Ishikawa (cell line): ENCODE measurements at regions not wholly inside any gene's neighbourhood (a gene's known extent, or its start where the extent isn't known, plus 50 kb on each side); places are given as distances from the start of the nearest gene placed in this dataset.

ENCODE experiments used
- CEBPB ChIP-seq: IDR thresholded peaks from 2 replicates; pipeline ENCODE4 v1.6.1; 2012
- CREB1 ChIP-seq: IDR thresholded peaks from 2 replicates; pipeline ENCODE4 v1.6.1; 2012; ENCODE audit warnings: low read depth
- EGR1 ChIP-seq: IDR thresholded peaks from 2 replicates; pipeline ENCODE4 v1.6.1; 2012
- EP300 ChIP-seq: IDR thresholded peaks from 2 replicates; pipeline ENCODE4 v1.6.1; 2012; ENCODE audit warnings: borderline replicate concordance
- FOXM1 ChIP-seq: IDR thresholded peaks from 2 replicates; pipeline ENCODE4 v1.6.1; 2012; ENCODE audit warnings: low read depth, borderline replicate concordance
- NFIC ChIP-seq: IDR thresholded peaks from 2 replicates; pipeline ENCODE4 v1.6.1; 2012
- RAD21 ChIP-seq: IDR thresholded peaks from 2 replicates; pipeline ENCODE4 v1.6.1; 2012; ENCODE audit warnings: low read depth
- REST ChIP-seq: IDR thresholded peaks from 2 replicates; pipeline ENCODE4 v1.6.1; 2012; ENCODE audit warnings: low read depth, mild to moderate bottlenecking
- TAF1 ChIP-seq: IDR thresholded peaks from 2 replicates; pipeline ENCODE4 v1.6.1; 2012; ENCODE audit warnings: low read depth, mild to moderate bottlenecking
- TCF12 ChIP-seq: IDR thresholded peaks from 2 replicates; pipeline ENCODE4 v1.6.1; 2012; ENCODE audit warnings: low read depth
- TEAD4 ChIP-seq: IDR thresholded peaks from 2 replicates; pipeline ENCODE4 v1.6.1; 2012
- YY1 ChIP-seq: IDR thresholded peaks from 2 replicates; pipeline ENCODE4 v1.6.1; 2012; ENCODE audit warnings: low read depth
- ZBTB7A ChIP-seq: IDR thresholded peaks from 2 replicates; pipeline ENCODE4 v1.6.1; 2012; ENCODE audit warnings: low read depth
- TF ChIP-seq, protein P1 (sequence below): IDR thresholded peaks from 2 replicates; pipeline ENCODE4 v1.6.1; 2012
- TF ChIP-seq, protein P2 (sequence below): IDR thresholded peaks from 2 replicates; pipeline ENCODE4 v1.6.1; 2012

- TF ChIP-seq EGR1, result no peak
- TF ChIP-seq NFIC, result no peak
- TF ChIP-seq TCF12, result no peak
- no peak for TF ChIP-seq CEBPB
- TF ChIP-seq YY1, result no peak
- no peak for TF ChIP-seq FOXM1
- TF ChIP-seq, protein P1, sequence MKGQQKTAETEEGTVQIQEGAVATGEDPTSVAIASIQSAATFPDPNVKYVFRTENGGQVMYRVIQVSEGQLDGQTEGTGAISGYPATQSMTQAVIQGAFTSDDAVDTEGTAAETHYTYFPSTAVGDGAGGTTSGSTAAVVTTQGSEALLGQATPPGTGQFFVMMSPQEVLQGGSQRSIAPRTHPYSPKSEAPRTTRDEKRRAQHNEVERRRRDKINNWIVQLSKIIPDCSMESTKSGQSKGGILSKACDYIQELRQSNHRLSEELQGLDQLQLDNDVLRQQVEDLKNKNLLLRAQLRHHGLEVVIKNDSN, result no peak
- no peak for TF ChIP-seq TEAD4
- no peak for TF ChIP-seq ZBTB7A
- no peak for TF ChIP-seq REST
Observed at GRCh38 chr11:128155590-128155989, 431.8 kb downstream of the ETS1 start.

DNA sequence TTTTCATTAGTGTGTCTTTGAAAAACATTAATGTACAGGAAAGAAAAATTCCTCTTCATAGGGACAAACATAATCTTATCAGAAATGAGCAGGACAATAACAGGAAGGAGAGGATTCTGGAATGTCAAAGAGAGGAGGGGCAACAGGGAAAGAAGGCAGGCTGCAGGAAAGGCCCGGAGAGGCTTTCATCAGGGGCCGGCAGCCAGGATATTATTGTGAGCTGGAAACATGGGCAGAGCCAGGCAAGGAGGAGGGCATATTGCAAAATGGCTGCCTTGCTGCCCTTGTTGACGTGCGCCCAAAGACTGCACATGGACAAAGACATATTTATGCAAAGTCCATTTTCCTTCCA, 433.7 kb downstream of the ETS1 start:
- TF ChIP-seq ZBTB7A (no peak), NFIC (no peak), REST (no peak), EGR1 (no peak), FOXM1 (no peak), CEBPB (no peak), YY1 (no peak)
- TF ChIP-seq, protein P2, sequence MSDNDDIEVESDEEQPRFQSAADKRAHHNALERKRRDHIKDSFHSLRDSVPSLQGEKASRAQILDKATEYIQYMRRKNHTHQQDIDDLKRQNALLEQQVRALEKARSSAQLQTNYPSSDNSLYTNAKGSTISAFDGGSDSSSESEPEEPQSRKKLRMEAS, result no peak
- TF ChIP-seq, protein P1, result no peak

- no peak for TF ChIP-seq NFIC
- no peak for TF ChIP-seq REST
- no peak for TF ChIP-seq FOXM1
- no peak for TF ChIP-seq TEAD4
- TF ChIP-seq, protein P2, result no peak
- TF ChIP-seq, protein P1, result no peak
- TF ChIP-seq CREB1, result no peak
- no peak for TF ChIP-seq TCF12
- no peak for TF ChIP-seq TAF1
- no peak for TF ChIP-seq CEBPB
- no peak for TF ChIP-seq EGR1
Observed at GRCh38 chr11:128152796-128153696, 434.3 kb downstream of the ETS1 start.

GRCh38 chr11:128151780-128152179, 435.6 kb downstream of the ETS1 start:
- TF ChIP-seq, protein P1, result no peak
- no peak for TF ChIP-seq TEAD4
- no peak for TF ChIP-seq NFIC
- no peak for TF ChIP-seq TAF1
- no peak for TF ChIP-seq ZBTB7A
- no peak for TF ChIP-seq CREB1
- no peak for TF ChIP-seq RAD21
- TF ChIP-seq EGR1, result no peak
- no peak for TF ChIP-seq CEBPB
- no peak for TF ChIP-seq TCF12
- no peak for TF ChIP-seq FOXM1
- TF ChIP-seq REST, result no peak
- no peak for TF ChIP-seq YY1
- TF ChIP-seq EP300, result no peak
- TF ChIP-seq, protein P2, result no peak
